Lower lobe of right lung (tissue), 2 donors: ENCODE measurements at regions not wholly inside any gene's neighbourhood (a gene's known extent, or its start where the extent isn't known, plus 50 kb on each side); places are given as distances from the start of the nearest gene placed in this dataset.

Experiments
- ATAC-seq, 2 donors: fragments of 200-7000 bp; cut with Tn5 transposase; one replicate each; pipeline ENCODE4 v1.9.1; 2020 to 2022; ENCODE audit warnings: mild to moderate bottlenecking in 2 of 2, moderate library complexity in 2 of 2
- DNase-seq: peaks from one replicate; pipeline ENCODE4 v3.0.0-alpha.2; 2020
- H3K27ac ChIP-seq: fragments of 200-600 bp; one replicate; pipeline ENCODE4 v1.8.0; 2022
- H3K27me3 ChIP-seq: fragments of 200-600 bp; one replicate; pipeline ENCODE4 v1.8.0; 2022; ENCODE audit warnings: low read depth
- H3K36me3 ChIP-seq: fragments of 200-600 bp; one replicate; pipeline ENCODE4 v1.8.0; 2022; ENCODE audit warnings: mild to moderate bottlenecking
- H3K4me1 ChIP-seq: fragments of 200-600 bp; one replicate; pipeline ENCODE4 v1.8.0; 2022
- H3K4me3 ChIP-seq: fragments of 200-600 bp; one replicate; pipeline ENCODE4 v1.8.0; 2022; ENCODE audit warnings: mild to moderate bottlenecking
- H3K9me3 ChIP-seq: fragments of 200-600 bp; one replicate; pipeline ENCODE4 v1.8.0; 2022
- intact Hi-C: fragments of 100-400 bp; cut with DNase I; formaldehyde crosslinking; loops from one replicate; pipeline ENCODE4 v1.11.0; 2022
- TF ChIP-seq, protein P1 (sequence below): fragments of 200-600 bp; IDR thresholded peaks from one replicate; pipeline ENCODE4 v1.8.0; 2022; ENCODE audit warnings: antibody characterized with exemption, mild to moderate bottlenecking
- donor health status: DM: no; HTN: yes; CAD: no; lungs with severe emphysema.

- Histone ChIP-seq H3K27ac (no peak overlapping the region), H3K9me3 (peaks cover 4% of the 10 kb centered on the region), H3K27me3 (peaks cover 3% of the 10 kb centered on the region), H3K36me3 (no peaks in the 10 kb centered on the region), H3K4me3 (no peak overlapping the region), H3K4me1 (no peaks in the 10 kb centered on the region)
- intact Hi-C loops, result no loop called here
- DNase-seq (no peak), ATAC-seq (no peak)
- TF ChIP-seq, protein P1, sequence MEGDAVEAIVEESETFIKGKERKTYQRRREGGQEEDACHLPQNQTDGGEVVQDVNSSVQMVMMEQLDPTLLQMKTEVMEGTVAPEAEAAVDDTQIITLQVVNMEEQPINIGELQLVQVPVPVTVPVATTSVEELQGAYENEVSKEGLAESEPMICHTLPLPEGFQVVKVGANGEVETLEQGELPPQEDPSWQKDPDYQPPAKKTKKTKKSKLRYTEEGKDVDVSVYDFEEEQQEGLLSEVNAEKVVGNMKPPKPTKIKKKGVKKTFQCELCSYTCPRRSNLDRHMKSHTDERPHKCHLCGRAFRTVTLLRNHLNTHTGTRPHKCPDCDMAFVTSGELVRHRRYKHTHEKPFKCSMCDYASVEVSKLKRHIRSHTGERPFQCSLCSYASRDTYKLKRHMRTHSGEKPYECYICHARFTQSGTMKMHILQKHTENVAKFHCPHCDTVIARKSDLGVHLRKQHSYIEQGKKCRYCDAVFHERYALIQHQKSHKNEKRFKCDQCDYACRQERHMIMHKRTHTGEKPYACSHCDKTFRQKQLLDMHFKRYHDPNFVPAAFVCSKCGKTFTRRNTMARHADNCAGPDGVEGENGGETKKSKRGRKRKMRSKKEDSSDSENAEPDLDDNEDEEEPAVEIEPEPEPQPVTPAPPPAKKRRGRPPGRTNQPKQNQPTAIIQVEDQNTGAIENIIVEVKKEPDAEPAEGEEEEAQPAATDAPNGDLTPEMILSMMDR, result no peak
Observed at GRCh38 chr11:120037111-120037510, 100.8 kb downstream of the TRIM29 start.

DNA sequence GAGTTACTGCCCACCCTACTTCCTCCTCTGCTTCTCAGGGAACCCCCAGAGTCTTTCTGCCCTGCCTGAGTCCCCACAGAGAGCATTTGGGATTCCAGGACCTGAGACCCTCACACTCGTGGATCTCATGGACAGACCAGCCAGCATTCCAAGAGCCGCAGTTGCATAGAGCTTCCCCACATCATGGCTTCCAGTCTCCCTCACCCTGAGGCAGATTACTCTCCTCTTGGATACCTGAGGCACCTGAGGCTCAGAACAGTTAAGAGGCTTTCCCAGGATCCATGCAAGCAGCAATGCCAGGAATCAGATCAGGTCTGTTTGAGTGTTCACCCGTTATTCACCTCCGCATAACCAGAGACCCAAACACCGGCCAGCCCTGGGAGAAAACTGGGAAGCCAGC is 102.2 kb downstream of the TRIM29 start:
- intact Hi-C loops, result no loop called here

GRCh38 chr11:120034881-120035630 is 102.9 kb downstream of the TRIM29 start:
- ATAC-seq, result no peak
- intact Hi-C loops, result no loop called here
- TF ChIP-seq, protein P1, result no peak

More for the DNA sequence above, 102.2 kb downstream of the TRIM29 start:
- Histone ChIP-seq H3K9me3 (peaks cover 4% of the 10 kb centered on the region), H3K27ac (no peak overlapping the region), H3K4me3 (no peak overlapping the region), H3K4me1 (no peaks in the 10 kb centered on the region), H3K27me3 (no peaks in the 10 kb centered on the region), H3K36me3 (no peaks in the 10 kb centered on the region)
- ATAC-seq (no peak), DNase-seq (no peak)
- TF ChIP-seq, protein P1, result no peak

GRCh38 chr11:120034176-120034875 is 103.6 kb downstream of the TRIM29 start:
- TF ChIP-seq, protein P1, result no peak

More at GRCh38 chr11:120034881-120035630, 102.9 kb downstream of the TRIM29 start:
- Histone ChIP-seq H3K9me3 (peaks cover 4% of the 10 kb centered on the region), H3K36me3 (no peaks in the 10 kb centered on the region), H3K27ac (no peak overlapping the region), H3K4me3 (no peak overlapping the region), H3K4me1 (no peaks in the 10 kb centered on the region), H3K27me3 (no peaks in the 10 kb centered on the region)
- DNase-seq, result no peak

GRCh38 chr11:120032766-120033390 is 105.0 kb downstream of the TRIM29 start:
- H3K36me3 ChIP-seq, result no peaks in the 10 kb centered on the region
- intact Hi-C loops, result no loop called here
- no peak overlapping the region for H3K4me3 ChIP-seq
- DNase-seq (no peak), ATAC-seq (no peak)
- no peaks in the 10 kb centered on the region for H3K4me1 ChIP-seq
- H3K27me3 ChIP-seq, result no peaks in the 10 kb centered on the region
- H3K9me3 ChIP-seq, result peaks cover 4% of the 10 kb centered on the region
- TF ChIP-seq, protein P1, result no peak
- no peak overlapping the region for H3K27ac ChIP-seq

More at GRCh38 chr11:120034176-120034875, 103.6 kb downstream of the TRIM29 start:
- ATAC-seq (no peak), DNase-seq (no peak)
- Histone ChIP-seq H3K4me3 (no peak overlapping the region), H3K27ac (no peak overlapping the region), H3K27me3 (no peaks in the 10 kb centered on the region), H3K4me1 (no peaks in the 10 kb centered on the region), H3K36me3 (no peaks in the 10 kb centered on the region), H3K9me3 (peaks cover 4% of the 10 kb centered on the region)
- intact Hi-C loops, result no loop called here
